Activated CD4-positive, alpha-beta T cell treated with anti-CD3 and anti-CD28 coated beads, Interleukin-2, amount 50 U/mL, for 1 hour (primary cell): ENCODE measurements at regions not wholly inside any gene's neighbourhood (a gene's known extent, or its start where the extent isn't known, plus 50 kb on each side); places are given as distances from the start of the nearest gene placed in this dataset.

Experiments
- DNase-seq: peaks from one replicate; pipeline ENCODE4 v3.0.0-alpha.2; 2020

GRCh38 chr10:30793093-30793492 is 163.5 kb upstream of the LYZL2 start:
- no peak for DNase-seq

GRCh38 chr10:30792025-30792424 is 162.5 kb upstream of the LYZL2 start:
- DNase-seq = no peak

GRCh38 chr10:30791197-30791611 is 161.7 kb upstream of the LYZL2 start:
- no peak for DNase-seq

GRCh38 chr10:30789806-30790205 is 160.3 kb upstream of the LYZL2 start:
- DNase-seq = no peak

- DNase-seq = no peak
These were observed 158.8 kb upstream of the LYZL2 start for GRCh38 chr10:30788307-30788706.

- DNase-seq = no peak
These were observed 157.4 kb upstream of the LYZL2 start for GRCh38 chr10:30786906-30787305.

GRCh38 chr10:30786131-30786530 is 156.6 kb upstream of the LYZL2 start:
- no peak for DNase-seq

- peak; percentile 11 for DNase-seq
These were observed 155.5 kb upstream of the LYZL2 start for GRCh38 chr10:30784897-30785605.

GRCh38 chr10:30784524-30784896 is 155.0 kb upstream of the LYZL2 start:
- DNase-seq = no peak

GRCh38 chr10:30783939-30784501 is 154.5 kb upstream of the LYZL2 start:
- peak; percentile 82 for DNase-seq

- no peak for DNase-seq
These were observed 153.2 kb upstream of the LYZL2 start for GRCh38 chr10:30782537-30783461.

- no peak for DNase-seq
These were observed 152.6 kb upstream of the LYZL2 start for GRCh38 chr10:30782157-30782536.

- no peak for DNase-seq
These were observed 152.1 kb upstream of the LYZL2 start for GRCh38 chr10:30781670-30782121.

- no peak for DNase-seq
These were observed 149.2 kb upstream of the LYZL2 start for GRCh38 chr10:30778769-30779168.

GRCh38 chr10:30775779-30776591 is 146.4 kb upstream of the LYZL2 start:
- DNase-seq = no peak

GRCh38 chr10:30774261-30774660 is 144.7 kb upstream of the LYZL2 start:
- DNase-seq = no peak

GRCh38 chr10:30773501-30773900 is 143.9 kb upstream of the LYZL2 start:
- DNase-seq = no peak

GRCh38 chr10:30770816-30771215 is 141.3 kb upstream of the LYZL2 start:
- DNase-seq = no peak

GRCh38 chr10:30770229-30770628 is 140.7 kb upstream of the LYZL2 start:
- no peak for DNase-seq

- DNase-seq = no peak
These were observed 139.8 kb upstream of the LYZL2 start for GRCh38 chr10:30769361-30769760.

GRCh38 chr10:30765616-30766015 is 136.1 kb upstream of the LYZL2 start:
- DNase-seq = no peak

GRCh38 chr10:30765022-30765615 is 135.6 kb upstream of the LYZL2 start:
- DNase-seq = no peak

- no peak for DNase-seq
These were observed 134.4 kb upstream of the LYZL2 start for GRCh38 chr10:30763918-30764317.
